Tibial artery (tissue), 4 donors: ENCODE measurements at regions not wholly inside any gene's neighbourhood (a gene's known extent, or its start where the extent isn't known, plus 50 kb on each side); places are given as distances from the start of the nearest gene placed in this dataset.

Experiments
- DNase-seq, 2 donors: peaks; one replicate each; pipeline ENCODE4 v3.0.0-alpha.2; 2019
- H3K27ac ChIP-seq, 2 donors: fragments of 200-600 bp; sonication (generic) in 1 of 2; 1 replicate in 1 of 2; 2 replicates in 1 of 2; pipeline ENCODE4 v1.5.1; 2018 to 2019; ENCODE audit warnings: mild to moderate bottlenecking in 1 of 2
- H3K27me3 ChIP-seq, 2 donors: fragments of 200-600 bp; sonication (generic) in 1 of 2; one replicate each; pipeline versions ENCODE4 v1.5.1 to v1.6.0; 2016 to 2019
- H3K36me3 ChIP-seq, 3 donors: fragments of 200-600 bp; sonication (generic) in 2 of 3; one replicate each; pipeline ENCODE4 v1.5.1; 2016 to 2019; ENCODE audit warnings: mild to moderate bottlenecking in 2 of 3
- H3K4me1 ChIP-seq, 4 donors: fragments of 200-600 bp; sonication (generic) in 2 of 4; 1 replicate in 3 of 4; 2 replicates in 1 of 4; pipeline ENCODE4 v1.5.1; 2016 to 2019
- H3K4me3 ChIP-seq, 2 donors: fragments of 200-600 bp; sonication (generic) in 1 of 2; 1 replicate in 1 of 2; 2 replicates in 1 of 2; pipeline ENCODE4 v1.5.1; 2018 to 2019; ENCODE audit warnings: mild to moderate bottlenecking in 2 of 2
- H3K9me3 ChIP-seq, 3 donors: fragments of 200-600 bp; sonication (generic) in 1 of 3; one replicate each; pipeline ENCODE4 v1.5.1; 2016 to 2019
- CTCF ChIP-seq, 2 experiments: fragments of 200-600 bp in 1 of 2; fragments of 450-650 bp in 1 of 2; IDR thresholded peaks; one replicate each; pipeline ENCODE4 v1.5.1; 2017 to 2019; ENCODE audit warnings: antibody characterized with exemption in 2 of 2, mild to moderate bottlenecking in 1 of 2, moderate library complexity in 1 of 2
- intact Hi-C: fragments of 100-400 bp; cut with DNase I; formaldehyde crosslinking; loops from one replicate; pipeline ENCODE4 v1.15.0; 2023; ENCODE audit warnings: low total_unique reads

- DNase-seq, result no peak
- intact Hi-C loops, result no loop called here
- Histone ChIP-seq H3K4me1 (peaks cover 0 to 26% (median 0%) of the 10 kb centered on the region in 4 donors), H3K9me3 (no peaks in the 10 kb centered on the region), H3K27ac (no peak overlapping the region), H3K36me3 (no peaks in the 10 kb centered on the region), H3K4me3 (no peak overlapping the region), H3K27me3 (no peaks in the 10 kb centered on the region)
- no peak for TF ChIP-seq CTCF (IDR thresholded peaks at IDR 0.05)
These were observed 171.8 kb upstream of the NTF3 start for GRCh38 chr12:5260086-5260485.

- H3K27me3 ChIP-seq, result no peaks in the 10 kb centered on the region
- peaks cover 0 to 26% (median 0%) of the 10 kb centered on the region in 4 donors for H3K4me1 ChIP-seq
- no peaks in the 10 kb centered on the region for H3K36me3 ChIP-seq
- intact Hi-C loops, result no loop called here
- TF ChIP-seq CTCF (IDR thresholded peaks at IDR 0.05), result no peak
- H3K9me3 ChIP-seq, result no peaks in the 10 kb centered on the region
- H3K27ac ChIP-seq, result no peak overlapping the region
- no peak overlapping the region for H3K4me3 ChIP-seq
- no peak for DNase-seq
These were observed 171.3 kb upstream of the NTF3 start for GRCh38 chr12:5260591-5261086.

DNA sequence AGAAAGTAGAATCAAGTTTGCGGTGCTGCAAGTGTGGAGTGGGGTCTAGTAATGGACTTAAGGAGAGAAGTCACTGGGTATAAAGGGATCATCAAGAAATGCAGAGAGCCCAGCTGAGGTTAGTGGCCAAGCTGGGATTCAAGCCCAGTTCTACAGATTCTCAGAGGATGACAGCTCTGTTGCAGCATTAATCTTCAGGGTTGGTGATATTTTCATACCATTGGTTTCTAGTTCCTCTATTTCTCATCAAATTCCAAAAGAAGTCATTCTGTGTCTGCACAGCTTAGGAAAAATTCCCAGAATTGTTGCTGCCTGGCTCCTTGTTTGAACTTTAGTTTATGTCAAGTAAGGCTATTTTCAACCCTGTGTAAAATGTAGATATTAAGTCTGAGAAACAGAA is 169.5 kb upstream of the NTF3 start:
- no peak for DNase-seq
- no peaks in the 10 kb centered on the region for H3K27me3 ChIP-seq
- intact Hi-C loops, result no loop called here
- no peaks in the 10 kb centered on the region for H3K9me3 ChIP-seq
- no peak overlapping the region for H3K4me3 ChIP-seq
- H3K36me3 ChIP-seq, result no peaks in the 10 kb centered on the region
- TF ChIP-seq CTCF (IDR thresholded peaks at IDR 0.05), result no peak
- H3K4me1 ChIP-seq, result peaks cover 0 to 26% (median 0%) of the 10 kb centered on the region in 4 donors
- H3K27ac ChIP-seq, result no peak overlapping the region

DNA sequence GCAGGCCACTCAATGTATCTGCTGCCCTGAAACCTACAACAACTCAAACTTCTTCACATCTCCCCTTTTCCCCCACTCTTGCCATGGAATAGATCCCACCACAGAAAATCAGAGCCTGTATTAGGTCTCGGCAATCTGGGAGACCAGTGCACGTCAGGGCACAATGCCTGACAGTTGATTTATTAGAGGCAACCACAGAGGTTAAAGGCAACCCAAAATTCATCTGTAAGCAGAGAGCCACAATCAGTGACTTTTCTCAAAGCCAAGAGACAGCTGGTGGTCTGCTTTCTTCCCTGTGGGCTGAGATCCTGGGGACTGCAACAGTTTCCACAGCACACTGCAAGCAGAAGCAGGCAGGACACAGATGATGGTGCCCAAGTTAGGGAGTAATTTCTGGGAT is 169.0 kb upstream of the NTF3 start:
- DNase-seq, result no peak
- TF ChIP-seq CTCF (IDR thresholded peaks at IDR 0.05), result no peak

DNA sequence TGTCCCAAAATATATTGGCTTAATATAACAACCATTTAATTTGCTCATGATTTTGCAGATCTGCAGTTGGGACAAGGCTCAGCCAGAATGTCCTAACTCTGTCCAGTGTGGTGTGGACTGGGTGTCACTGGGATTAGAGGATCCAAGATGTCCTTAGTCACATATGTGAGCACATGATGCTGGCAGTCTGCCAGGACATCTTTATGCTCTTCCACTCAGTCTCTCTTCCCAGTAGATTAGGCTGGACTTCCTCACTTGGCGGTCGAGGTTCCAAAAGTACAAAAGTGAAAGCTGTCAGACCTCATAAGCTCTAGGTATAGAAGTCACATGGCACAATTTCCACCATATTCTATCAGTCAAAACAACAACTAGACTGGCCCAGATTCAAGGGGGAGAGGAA is 167.9 kb upstream of the NTF3 start:
- intact Hi-C loops, result no loop called here
- Histone ChIP-seq H3K27me3 (no peaks in the 10 kb centered on the region), H3K4me3 (no peak overlapping the region), H3K27ac (no peak overlapping the region), H3K36me3 (no peaks in the 10 kb centered on the region), H3K4me1 (peaks cover 0 to 26% (median 0%) of the 10 kb centered on the region in 4 donors), H3K9me3 (no peaks in the 10 kb centered on the region)
- DNase-seq, result no peak
- no peak for TF ChIP-seq CTCF (IDR thresholded peaks at IDR 0.05)

More for the DNA sequence above, 169.0 kb upstream of the NTF3 start:
- Histone ChIP-seq H3K9me3 (no peaks in the 10 kb centered on the region), H3K27ac (no peak overlapping the region), H3K4me1 (peaks cover 0 to 26% (median 0%) of the 10 kb centered on the region in 4 donors), H3K4me3 (no peak overlapping the region), H3K27me3 (no peaks in the 10 kb centered on the region), H3K36me3 (no peaks in the 10 kb centered on the region)
- intact Hi-C loops, result no loop called here
